ENCODE measurements at regions not wholly inside any gene's neighbourhood (a gene's known extent, or its start where the extent isn't known, plus 50 kb on each side); places are given as distances from the start of the nearest gene placed in this dataset.
"Not testable (repeated sequence)": the region's sequence is repeated elsewhere in the genome, so short reads cannot be mapped to it uniquely, and the experiment has no call there.

DNA sequence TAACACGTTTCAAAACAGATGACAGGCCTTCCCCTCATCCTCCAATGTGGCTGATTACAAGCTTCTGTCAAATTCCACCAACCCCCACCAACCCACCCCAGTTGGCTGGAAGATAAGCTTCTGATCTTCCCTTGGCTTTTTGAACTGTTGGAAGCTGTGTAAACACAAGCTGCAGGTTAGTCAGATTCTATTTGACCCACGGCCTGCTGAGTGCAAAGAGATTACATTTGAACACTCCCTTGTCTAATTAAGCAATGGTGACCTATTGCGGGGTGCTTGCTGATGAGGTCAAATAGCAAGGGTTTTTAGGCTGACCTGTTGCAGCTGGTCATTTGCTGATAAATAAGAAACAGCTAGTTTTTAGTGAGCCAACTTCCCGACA, 379.7 kb downstream of the BMP2 start:
- in situ Hi-C loops (cut with MboI; ENCODE audit: low sequenced_read_pairs), result no loop called here

GRCh38 chr20:7151676-7152470, 384.4 kb downstream of the BMP2 start:
- in situ Hi-C loops (cut with MboI; ENCODE audit: low sequenced_read_pairs), result no loop called here

GRCh38 chr20:7155282-7155681, 387.8 kb downstream of the BMP2 start:
- in situ Hi-C loops (cut with MboI; ENCODE audit: low sequenced_read_pairs), result no loop called here

GRCh38 chr20:7155794-7156193, 388.3 kb downstream of the BMP2 start:
- in situ Hi-C loops (cut with MboI; ENCODE audit: low sequenced_read_pairs), result no loop called here

DNA sequence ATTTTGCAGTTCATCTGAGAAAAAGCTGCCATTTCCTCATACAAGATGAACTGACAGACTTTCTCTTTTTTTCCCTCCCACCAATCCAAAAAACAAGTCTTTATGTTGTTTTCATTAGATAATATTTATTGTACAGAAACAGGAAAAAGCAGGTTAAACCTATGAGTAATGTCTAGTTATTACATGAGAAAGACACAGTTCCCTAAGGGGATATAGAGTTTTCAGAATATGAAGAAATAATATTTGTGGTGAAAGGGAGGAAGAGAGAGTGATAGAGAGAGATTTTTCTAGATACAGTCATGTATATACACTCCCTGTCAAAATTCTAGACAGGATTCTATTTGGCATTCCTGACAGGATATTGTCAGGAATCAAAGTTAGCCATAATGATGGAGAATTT, 392.4 kb downstream of the BMP2 start:
- in situ Hi-C loops (cut with MboI; ENCODE audit: low sequenced_read_pairs), result no loop called here

DNA sequence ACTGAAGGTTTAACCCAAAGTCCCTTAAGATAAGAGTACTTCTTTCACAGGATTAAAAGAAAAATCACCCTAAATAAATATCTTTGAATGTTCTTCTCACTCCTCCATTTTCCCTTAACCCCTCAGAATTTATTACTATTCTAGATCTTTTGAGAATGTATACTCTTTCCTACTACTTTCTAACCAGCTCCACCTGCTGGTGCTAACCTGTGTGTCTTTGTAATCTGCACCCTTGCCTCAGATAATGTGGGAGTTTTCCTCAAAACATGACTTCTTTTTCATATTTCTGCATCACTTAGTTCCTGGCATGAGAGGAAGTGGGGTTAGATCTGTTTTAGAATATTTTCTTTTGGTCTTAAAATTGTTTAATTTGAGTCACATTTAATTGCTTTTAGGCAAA, 394.2 kb downstream of the BMP2 start:
- in situ Hi-C loops (cut with MboI; ENCODE audit: low sequenced_read_pairs), result no loop called here

- in situ Hi-C loops (cut with MboI; ENCODE audit: low sequenced_read_pairs), result no loop called here
These were observed 404.4 kb downstream of the BMP2 start for GRCh38 chr20:7171911-7172310.

- in situ Hi-C loops (cut with MboI; ENCODE audit: low sequenced_read_pairs), result no loop called here
These were observed 407.1 kb downstream of the BMP2 start for GRCh38 chr20:7174554-7174953.

GRCh38 chr20:7175827-7176226, 408.3 kb downstream of the BMP2 start:
- in situ Hi-C loops (cut with MboI; ENCODE audit: low sequenced_read_pairs), result not testable (repeated sequence)

GRCh38 chr20:7178004-7178403, 410.5 kb downstream of the BMP2 start:
- in situ Hi-C loops (cut with MboI; ENCODE audit: low sequenced_read_pairs), result no loop called here

DNA sequence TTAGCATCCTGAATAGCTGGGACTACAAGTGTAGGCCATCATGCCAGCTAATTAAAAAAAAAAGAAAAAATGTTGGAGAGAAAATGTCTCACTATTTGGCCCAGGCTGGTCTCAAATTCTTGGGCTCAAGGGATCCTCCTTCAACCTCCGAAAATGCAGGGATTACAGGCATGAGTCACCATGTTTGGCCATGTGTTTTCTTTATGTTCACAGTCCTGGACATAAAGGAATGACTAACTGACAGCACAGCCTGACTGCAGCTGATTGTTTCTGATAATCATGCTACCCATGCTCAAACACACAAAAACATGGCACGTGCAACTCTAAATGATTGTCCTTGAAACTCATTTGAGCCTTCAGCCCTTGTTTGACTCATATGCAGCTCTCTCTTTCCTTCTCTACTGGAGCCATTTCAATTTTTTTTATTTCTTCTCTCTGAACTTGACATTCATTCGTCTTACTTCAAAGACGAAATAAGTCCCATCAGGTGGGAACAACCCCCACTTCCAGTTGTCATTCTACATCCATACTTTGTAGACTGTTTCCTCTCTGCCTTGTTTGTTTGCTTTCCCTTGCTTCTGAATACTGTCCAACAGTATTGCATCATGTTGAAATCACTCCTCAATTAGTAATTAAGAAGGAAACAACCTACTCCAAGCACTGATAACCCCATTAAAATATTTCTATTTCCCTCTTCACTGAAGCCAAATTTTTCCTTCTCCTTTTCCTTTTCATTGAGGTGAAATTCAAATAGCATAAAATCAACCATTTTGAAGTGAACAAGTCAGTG, 413.0 kb downstream of the BMP2 start:
- in situ Hi-C loops (cut with MboI; ENCODE audit: low sequenced_read_pairs), result no loop called here

- in situ Hi-C loops (cut with MboI; ENCODE audit: low sequenced_read_pairs), result no loop called here
These were observed 421.7 kb downstream of the BMP2 start for GRCh38 chr20:7189231-7189630.

- in situ Hi-C loops (cut with MboI; ENCODE audit: low sequenced_read_pairs), result no loop called here
These were observed 426.2 kb downstream of the BMP2 start for GRCh38 chr20:7193681-7194080.

GRCh38 chr20:7195704-7196103, 428.2 kb downstream of the BMP2 start:
- in situ Hi-C loops (cut with MboI; ENCODE audit: low sequenced_read_pairs), result no loop called here

- in situ Hi-C loops (cut with MboI; ENCODE audit: low sequenced_read_pairs), result no loop called here
These were observed 429.0 kb downstream of the BMP2 start for GRCh38 chr20:7196481-7196880.

DNA sequence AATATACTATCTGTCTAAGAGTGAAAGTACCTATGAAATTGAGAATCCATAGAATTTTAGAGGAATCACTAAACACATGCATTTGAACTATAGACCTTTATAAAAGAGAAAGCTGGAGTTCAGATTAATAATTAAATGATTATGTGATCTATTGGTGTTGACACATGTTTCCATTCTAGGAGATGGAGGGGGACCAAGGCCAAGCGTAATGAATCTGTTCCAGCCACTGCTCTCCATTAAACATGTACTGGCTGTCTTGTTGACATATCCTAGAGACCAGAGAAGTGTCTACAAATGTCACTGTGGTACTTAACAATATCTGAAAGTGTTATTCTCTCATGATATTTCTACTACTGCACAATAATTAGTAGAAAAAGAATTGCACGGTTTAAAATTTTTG, 432.4 kb downstream of the BMP2 start:
- in situ Hi-C loops (cut with MboI; ENCODE audit: low sequenced_read_pairs), result no loop called here

- in situ Hi-C loops (cut with MboI; ENCODE audit: low sequenced_read_pairs), result no loop called here
These were observed 439.8 kb downstream of the BMP2 start for GRCh38 chr20:7207186-7207798.

DNA sequence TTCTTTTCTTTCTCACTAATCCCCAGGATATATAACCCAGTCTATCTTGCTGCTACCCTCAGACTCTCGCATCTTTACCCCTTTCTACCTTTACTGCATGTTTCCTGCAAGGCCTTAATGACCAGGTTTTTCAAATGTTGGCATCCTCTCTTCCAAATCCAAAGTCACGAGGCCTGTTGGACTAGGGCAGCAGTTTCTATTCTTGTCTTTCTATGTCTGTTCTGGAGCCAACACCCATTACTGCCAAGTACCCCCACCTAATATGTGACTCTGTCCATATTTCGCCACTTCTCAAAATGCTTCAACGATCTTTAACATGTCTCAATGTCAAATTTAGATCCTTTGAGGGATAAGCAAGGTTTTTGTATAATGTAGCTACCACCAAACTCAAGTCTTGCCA, 443.4 kb downstream of the BMP2 start:
- in situ Hi-C loops (cut with MboI; ENCODE audit: low sequenced_read_pairs), result no loop called here

DNA sequence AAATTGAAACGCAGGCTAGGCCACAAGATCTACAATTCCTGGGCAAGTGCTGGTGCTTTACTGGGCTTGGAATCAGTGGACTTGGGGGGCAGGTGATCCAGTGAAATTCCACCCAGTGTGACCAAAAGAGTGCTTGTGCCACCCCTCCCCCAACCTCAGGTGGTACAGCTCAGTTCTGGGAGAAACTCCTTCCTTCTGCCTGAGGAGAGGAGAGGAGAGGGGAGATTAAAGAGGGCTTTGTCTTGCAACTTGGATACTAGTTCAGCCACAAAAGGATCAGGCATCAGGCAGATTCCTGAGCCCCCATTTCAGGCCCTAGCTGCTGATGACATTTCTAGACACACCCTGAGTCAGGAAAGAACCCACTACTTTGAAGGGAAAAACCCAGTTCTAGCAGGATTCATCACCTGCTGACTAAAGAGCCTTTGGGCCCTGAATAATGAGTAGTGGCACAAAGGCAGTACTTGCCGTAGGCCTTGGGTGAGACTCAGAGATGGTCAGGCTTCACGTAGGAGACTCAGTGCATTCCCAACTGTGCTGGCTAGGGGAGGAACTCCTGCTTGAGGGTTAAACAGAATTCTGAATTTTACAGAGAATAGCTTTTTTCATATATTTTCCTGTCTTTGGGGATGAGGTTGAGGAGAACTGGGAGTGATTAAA, 446.7 kb downstream of the BMP2 start:
- in situ Hi-C loops (cut with MboI; ENCODE audit: low sequenced_read_pairs), result no loop called here

DNA sequence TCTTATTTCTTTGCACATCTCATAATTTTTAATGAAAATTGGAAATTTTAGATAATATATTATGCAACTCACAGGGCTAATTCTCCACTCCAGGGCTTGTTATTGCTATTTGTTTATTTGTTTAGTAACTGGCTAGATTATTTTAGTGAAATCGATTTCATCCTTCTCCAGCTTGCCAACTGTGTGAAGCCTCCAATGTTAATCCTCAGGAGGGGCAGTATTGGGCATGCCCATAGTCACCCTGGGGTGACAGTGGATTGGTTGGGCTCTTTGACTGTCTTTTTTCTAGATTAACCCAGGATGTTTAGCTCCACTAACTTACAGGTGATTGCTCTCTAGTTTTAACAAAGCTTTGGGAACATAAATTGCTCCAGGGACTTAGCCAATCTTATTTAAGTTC, 450.1 kb downstream of the BMP2 start:
- in situ Hi-C loops (cut with MboI; ENCODE audit: low sequenced_read_pairs), result no loop called here

- in situ Hi-C loops (cut with MboI; ENCODE audit: low sequenced_read_pairs), result no loop called here
These were observed 453.3 kb downstream of the BMP2 start for GRCh38 chr20:7220755-7221154.

Measured in HL-60/S4 treated with retinoic acid at 250 ng/mL for 4 days and 3 days (cell line).